ENCODE measurements at regions not wholly inside any gene's neighbourhood (a gene's known extent, or its start where the extent isn't known, plus 50 kb on each side); places are given as distances from the start of the nearest gene placed in this dataset.

DNA sequence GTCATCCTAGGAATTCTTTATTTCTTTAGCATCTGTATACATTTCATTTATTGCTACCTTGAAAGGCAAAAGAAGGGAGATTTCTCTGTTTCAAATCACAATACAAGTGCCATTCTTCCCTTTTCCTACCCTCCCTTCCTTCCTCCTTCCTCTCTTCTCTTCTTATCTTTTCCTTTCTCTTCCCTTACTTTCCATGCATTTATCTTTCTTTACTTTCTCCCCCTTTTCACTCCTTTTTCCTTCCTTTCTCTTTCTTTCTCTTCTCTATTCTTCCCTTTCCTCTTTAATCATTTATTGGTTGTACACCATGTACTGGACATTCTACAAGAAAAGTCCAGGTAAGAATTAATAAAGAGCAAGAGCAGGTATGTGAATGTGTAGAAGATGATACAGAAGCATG lies 251.0 kb upstream of the PEX5L start:
- DNase-seq, result no peak

DNA sequence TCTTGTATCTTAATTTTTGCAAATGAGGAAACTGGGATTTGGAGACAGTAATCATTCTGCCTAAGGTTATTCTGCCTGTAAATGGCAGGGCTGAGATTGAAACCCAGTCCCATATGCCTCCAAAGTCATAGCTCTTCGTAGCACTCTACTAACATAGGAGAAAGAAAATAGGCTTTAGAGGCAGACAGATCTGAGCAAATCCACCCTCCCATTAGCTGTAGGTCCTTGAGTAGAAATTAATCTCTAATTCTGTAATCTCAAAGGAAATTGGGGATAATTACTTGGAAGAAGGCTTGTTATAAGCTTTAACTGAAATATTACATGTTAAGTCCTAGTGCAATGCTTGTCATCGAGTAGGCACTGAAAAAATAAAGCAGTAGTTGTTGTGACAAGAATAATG lies 252.1 kb upstream of the PEX5L start:
- no peak for DNase-seq

GRCh38 chr3:180290300-180290699 lies 253.6 kb upstream of the PEX5L start:
- no peak for DNase-seq

- DNase-seq, result no peak
These were observed 257.7 kb upstream of the PEX5L start for GRCh38 chr3:180294282-180295027.

- DNase-seq, result no peak
These were observed 259.1 kb upstream of the PEX5L start for GRCh38 chr3:180295811-180296210.

DNA sequence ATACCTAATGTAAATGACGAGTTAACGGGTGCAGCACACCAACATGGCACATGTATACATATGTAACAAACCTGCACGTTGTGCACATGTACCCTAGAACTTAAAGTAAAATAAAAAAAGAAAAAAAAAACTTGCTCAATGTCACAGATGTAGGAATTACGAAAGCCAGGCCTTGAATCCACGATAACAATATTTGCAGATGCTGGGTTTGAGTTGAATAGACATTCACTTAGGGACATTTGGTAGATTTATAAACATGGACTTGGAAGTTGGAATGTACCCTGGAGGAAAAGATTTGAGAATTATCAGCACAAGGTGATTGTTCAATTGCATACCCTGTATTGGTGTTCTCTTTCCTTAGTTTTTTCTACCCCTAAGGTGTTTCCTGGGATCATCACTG lies 260.2 kb upstream of the PEX5L start:
- DNase-seq, result no peak

- no peak for DNase-seq
These were observed 269.4 kb upstream of the PEX5L start for GRCh38 chr3:180306155-180306554.

DNA sequence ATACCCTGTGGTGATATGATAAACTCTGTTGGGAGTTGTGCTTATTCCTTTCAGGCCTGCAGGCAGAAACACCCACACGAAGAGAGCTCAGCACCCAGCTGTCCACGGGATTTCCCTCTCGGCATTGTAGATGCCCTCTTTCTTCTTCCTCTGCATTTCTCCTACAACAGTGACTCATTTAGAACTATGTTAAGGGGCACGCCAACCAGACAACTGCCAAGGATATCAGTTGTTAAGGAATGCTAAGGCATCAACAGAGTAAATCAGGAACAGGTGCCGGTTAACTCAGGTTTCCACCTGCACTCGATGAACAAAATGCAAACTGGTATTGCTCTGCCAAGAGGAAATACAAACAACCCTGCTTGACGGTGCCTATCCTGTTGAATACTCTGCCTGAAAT lies 270.0 kb upstream of the PEX5L start:
- no peak for DNase-seq

DNA sequence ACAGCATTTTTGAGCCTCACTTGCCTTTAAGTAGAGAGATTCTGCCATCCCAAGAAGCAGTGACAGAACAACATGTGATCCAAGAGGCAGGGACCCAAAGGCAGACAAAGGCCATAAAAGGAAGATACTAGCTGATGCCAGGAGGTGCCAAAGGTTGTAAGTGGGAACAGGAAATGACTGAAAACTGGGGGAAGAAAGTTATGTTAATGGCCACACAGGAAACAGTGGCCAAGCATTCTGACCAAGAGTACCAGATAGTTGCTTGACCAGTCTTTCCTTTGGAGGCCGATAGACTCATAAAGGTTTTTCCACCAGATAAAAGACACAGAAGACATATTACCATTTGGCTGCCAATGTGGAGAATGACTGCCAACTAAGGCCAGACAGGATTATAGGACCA lies 274.5 kb upstream of the PEX5L start:
- DNase-seq, result no peak

DNA sequence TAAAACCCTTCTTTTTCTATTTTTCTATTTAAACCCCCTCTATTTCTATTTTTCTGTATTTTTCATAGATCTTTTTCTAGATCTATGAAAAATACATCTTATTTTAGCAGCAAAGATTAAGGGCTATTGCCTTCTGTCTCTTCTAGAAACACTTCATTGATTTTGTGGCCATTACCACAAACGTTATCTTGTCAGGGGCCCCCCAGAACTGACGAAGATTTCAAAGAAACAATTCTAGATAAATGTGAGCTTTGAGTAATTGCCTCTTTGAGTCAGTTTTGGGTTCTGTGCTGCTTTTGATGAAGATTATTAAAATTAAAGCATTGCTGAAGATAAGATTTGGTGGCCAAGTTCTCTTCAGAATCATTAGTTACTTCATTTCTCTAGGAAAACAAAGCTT lies 279.6 kb upstream of the PEX5L start:
- no peak for DNase-seq

- no peak for DNase-seq
These were observed 282.5 kb upstream of the TTC14 start for GRCh38 chr3:180319461-180319860.

GRCh38 chr3:180320631-180321030 lies 281.3 kb upstream of the TTC14 start:
- no peak for DNase-seq

GRCh38 chr3:180321534-180321933 lies 280.4 kb upstream of the TTC14 start:
- no peak for DNase-seq

DNA sequence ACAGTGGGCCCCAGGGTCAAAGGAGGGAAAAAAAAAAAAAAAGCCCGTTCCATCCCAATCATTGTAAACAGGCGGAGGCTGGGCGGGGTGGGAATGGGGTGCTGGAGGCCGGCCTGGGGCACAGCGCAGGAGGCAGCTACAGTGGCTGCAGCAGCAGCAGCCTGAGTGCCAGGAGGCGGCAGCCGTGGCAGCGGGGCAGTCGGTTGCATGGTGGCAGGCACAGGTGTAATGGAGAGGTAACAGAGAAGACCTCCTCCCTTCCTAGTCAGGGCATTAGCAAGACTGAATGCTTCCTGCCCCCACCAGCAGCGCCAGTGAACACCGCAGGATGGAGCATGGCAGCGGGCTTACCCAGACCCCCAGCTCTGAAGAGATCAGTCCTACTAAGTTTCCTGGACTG lies 279.1 kb upstream of the TTC14 start:
- DNase-seq, result no peak

- no peak for DNase-seq
These were observed 277.2 kb upstream of the TTC14 start for GRCh38 chr3:180324791-180325190.

- no peak for DNase-seq
These were observed 276.4 kb upstream of the TTC14 start for GRCh38 chr3:180325533-180325932.

GRCh38 chr3:180325958-180326357 lies 276.0 kb upstream of the TTC14 start:
- DNase-seq, result no peak

- DNase-seq, result no peak
These were observed 272.8 kb upstream of the TTC14 start for GRCh38 chr3:180329187-180329586.

- no peak for DNase-seq
These were observed 272.1 kb upstream of the TTC14 start for GRCh38 chr3:180329847-180330246.

DNA sequence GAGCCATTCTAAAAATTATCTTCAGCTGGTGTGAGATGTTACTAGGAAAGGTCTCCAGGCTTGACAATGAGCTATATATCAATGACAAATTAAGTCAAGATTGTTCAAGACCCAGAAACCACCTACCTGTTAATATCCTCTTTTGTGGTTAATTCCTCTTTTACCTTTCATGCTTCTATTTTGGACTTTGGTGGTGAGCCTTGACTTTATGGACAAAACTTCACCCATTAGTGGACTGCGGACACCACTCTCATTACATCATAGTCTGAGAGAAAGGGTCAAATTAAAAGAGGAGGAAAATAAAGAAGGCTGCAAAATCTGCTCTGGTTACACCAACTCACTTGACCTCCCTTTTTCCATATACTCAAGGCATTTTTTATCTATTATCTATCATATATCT lies 271.5 kb upstream of the TTC14 start:
- DNase-seq, result no peak

DNA sequence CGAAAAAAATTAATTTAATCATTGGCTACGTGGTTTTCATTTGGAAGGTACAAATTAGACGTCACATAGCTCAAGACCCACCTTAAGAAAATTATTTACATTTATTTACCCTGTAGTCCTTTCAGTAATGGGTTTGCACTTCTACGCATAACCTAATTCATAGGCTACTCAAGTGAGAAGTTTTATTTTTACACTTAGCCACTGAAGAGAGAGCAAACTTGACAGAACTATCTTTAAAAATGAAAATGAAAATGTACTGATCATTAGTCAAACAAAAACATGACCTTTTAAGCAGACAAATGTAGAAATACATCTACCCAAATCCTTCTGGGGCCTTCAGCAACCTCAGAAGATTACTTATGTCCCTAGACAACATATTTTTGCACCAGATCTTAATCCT lies 269.4 kb upstream of the TTC14 start:
- no peak for DNase-seq

GRCh38 chr3:180335050-180335449 lies 266.9 kb upstream of the TTC14 start:
- no peak for DNase-seq

DNA sequence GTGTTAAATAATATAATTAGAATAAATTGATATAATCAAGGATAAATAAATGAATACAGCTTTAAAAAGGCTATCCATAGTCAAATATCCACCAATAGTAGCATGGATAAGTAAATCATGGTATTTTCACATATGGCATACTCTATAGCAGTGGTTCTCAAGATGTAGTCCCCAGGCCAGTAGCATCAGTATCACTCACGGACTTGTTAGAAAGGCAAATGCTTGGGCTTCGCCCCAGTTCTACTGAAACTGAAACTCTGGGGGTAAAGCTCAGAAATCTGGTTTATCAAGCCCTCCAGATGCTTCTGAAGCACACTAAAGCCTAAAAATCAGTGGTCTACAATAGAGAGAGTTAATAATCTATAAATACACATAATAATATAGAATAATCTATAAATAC lies 261.6 kb upstream of the TTC14 start:
- no peak for DNase-seq

- DNase-seq, result no peak
These were observed 260.4 kb upstream of the TTC14 start for GRCh38 chr3:180341516-180341915.

GRCh38 chr3:180351601-180352000 lies 250.4 kb upstream of the TTC14 start:
- DNase-seq, result no peak

GRCh38 chr3:180352261-180352660 lies 249.7 kb upstream of the TTC14 start:
- no peak for DNase-seq

Data from NCI-H524 treated with DMSO at 0.1 percent for 48 hours (cell line).